ENCODE measurements at regions not wholly inside any gene's neighbourhood (a gene's known extent, or its start where the extent isn't known, plus 50 kb on each side); places are given as distances from the start of the nearest gene placed in this dataset.

DNA sequence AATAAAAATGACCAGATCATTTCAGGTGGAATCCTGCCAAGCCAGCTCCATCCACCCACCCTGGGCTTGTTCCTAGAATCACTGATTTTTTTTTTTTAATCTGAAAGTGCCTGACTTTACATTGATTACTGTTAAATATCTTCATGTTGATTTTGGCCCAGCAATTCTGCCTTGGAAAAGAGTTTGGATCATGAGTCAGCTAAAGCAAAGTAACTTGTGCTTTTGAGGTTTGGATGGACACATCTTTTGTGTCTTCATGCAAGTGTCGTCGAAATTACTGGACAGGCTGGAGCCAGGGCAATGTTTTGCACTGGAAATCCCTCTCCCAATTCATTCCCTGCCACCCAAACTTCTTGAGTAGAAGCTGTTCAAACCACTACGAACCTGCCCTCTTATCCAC lies 164.0 kb upstream of the SYT13 start:
- no peak for DNase-seq (ENCODE audit: low spot score)
- H3K4me1 ChIP-seq (ENCODE audit: control insufficient read depth in 1 of 2, low read depth in 2 of 2): peaks cover 0 to 17% of the 10 kb centered on the region in 2 donors
- H3K27ac ChIP-seq: no peak overlapping the region
- no peak for ATAC-seq (ENCODE audit: insufficient number of reproducible peaks, low FRiP score, low read depth)
- no peaks in the 10 kb centered on the region for H3K27me3 ChIP-seq (replicated peaks; ENCODE audit: insufficient read depth)
- H3K4me3 ChIP-seq: no peak overlapping the region
- no peaks in the 10 kb centered on the region for H3K9me3 ChIP-seq
- H3K36me3 ChIP-seq: no peaks in the 10 kb centered on the region
- TF ChIP-seq, protein P1, sequence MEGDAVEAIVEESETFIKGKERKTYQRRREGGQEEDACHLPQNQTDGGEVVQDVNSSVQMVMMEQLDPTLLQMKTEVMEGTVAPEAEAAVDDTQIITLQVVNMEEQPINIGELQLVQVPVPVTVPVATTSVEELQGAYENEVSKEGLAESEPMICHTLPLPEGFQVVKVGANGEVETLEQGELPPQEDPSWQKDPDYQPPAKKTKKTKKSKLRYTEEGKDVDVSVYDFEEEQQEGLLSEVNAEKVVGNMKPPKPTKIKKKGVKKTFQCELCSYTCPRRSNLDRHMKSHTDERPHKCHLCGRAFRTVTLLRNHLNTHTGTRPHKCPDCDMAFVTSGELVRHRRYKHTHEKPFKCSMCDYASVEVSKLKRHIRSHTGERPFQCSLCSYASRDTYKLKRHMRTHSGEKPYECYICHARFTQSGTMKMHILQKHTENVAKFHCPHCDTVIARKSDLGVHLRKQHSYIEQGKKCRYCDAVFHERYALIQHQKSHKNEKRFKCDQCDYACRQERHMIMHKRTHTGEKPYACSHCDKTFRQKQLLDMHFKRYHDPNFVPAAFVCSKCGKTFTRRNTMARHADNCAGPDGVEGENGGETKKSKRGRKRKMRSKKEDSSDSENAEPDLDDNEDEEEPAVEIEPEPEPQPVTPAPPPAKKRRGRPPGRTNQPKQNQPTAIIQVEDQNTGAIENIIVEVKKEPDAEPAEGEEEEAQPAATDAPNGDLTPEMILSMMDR (IDR thresholded peaks at IDR 0.05): no peak

DNA sequence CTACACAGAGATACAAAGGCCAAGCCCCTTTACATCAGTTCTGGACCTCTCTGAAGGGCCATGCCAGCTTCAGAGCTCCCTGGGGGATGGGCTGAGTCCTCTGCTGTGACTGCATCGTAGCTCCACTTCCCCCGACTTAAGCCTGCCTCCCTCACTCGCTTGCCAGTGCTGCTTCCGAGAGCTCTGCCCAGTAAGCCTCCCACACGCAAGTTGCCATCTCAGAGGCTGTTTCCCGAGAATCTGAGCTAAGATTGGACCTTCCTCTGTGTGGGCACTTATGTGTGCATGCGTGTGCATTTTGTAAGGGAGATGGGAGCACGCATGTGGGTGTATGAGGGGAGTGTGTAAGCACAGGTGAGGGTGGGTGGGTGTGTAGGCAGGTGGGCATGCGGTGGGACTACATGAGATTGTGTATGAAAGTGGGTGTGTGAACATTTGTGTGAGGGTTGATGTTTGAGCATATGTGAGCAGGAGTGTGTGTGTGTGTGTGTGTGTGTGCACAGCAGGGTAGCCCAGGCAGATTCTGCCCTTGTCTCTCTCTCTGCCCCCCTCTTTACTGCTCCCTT lies 163.0 kb upstream of the SYT13 start:
- Histone ChIP-seq H3K27ac (no peak overlapping the region), H3K36me3 (no peaks in the 10 kb centered on the region), H3K4me1 (ENCODE audit: control insufficient read depth in 1 of 2, low read depth in 2 of 2) (peaks cover 0 to 17% of the 10 kb centered on the region in 2 donors), H3K9me3 (no peaks in the 10 kb centered on the region), H3K4me3 (no peak overlapping the region), H3K27me3 (replicated peaks; ENCODE audit: insufficient read depth) (no peaks in the 10 kb centered on the region)
- DNase-seq (ENCODE audit: low spot score) (no peak), ATAC-seq (ENCODE audit: insufficient number of reproducible peaks, low FRiP score, low read depth) (no peak)
- TF ChIP-seq, protein P1 (IDR thresholded peaks at IDR 0.05): no peak

DNA sequence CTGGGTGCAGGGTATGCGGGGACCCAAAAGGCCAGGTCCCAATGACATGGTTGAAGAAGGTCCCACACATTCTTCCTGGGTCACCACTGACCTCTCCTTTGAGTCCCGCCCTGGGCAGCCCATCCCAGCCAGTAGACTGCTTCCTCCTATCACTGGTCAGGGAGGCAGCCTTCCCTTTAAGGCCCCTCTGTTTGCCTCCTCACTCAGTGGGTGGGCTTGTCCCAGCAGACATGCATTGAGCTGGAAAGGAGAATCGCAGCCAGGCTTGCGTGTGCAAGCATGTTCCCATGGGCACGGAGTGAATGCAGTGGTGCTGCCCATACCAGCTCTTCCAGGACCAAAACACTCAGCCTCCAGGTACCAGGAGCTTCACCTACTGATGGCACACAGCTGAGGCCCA lies 162.4 kb upstream of the SYT13 start:
- no peaks in the 10 kb centered on the region for H3K36me3 ChIP-seq
- ATAC-seq (ENCODE audit: insufficient number of reproducible peaks, low FRiP score, low read depth) (no peak), DNase-seq (ENCODE audit: low spot score) (no peak)
- H3K4me1 ChIP-seq (ENCODE audit: control insufficient read depth in 1 of 2, low read depth in 2 of 2): peaks cover 0 to 17% of the 10 kb centered on the region in 2 donors
- no peaks in the 10 kb centered on the region for H3K9me3 ChIP-seq
- no peaks in the 10 kb centered on the region for H3K27me3 ChIP-seq (replicated peaks; ENCODE audit: insufficient read depth)
- no peak overlapping the region for H3K4me3 ChIP-seq
- no peak overlapping the region for H3K27ac ChIP-seq
- TF ChIP-seq, protein P1 (IDR thresholded peaks at IDR 0.05): no peak

DNA sequence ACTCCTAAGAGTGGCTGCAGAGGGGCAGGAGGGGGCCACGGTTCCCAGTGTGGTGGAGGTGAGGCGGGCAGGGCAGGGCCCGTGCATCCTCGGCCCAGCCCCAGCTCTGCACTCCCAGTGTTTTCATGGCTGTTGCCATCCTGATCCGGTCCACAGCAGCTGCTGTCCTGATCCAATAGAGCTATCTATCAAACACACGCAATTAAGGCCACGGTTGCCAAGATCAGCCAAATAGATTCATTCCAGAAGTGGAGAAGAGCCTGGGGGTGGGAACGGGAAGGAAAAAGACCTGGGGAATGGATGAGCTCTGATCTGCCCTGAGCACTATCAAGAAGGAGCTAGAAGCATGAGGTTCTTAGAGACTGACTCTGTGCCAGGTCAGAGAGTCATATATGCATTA lies 160.9 kb upstream of the SYT13 start:
- ATAC-seq (ENCODE audit: insufficient number of reproducible peaks, low FRiP score, low read depth) (no peak), DNase-seq (ENCODE audit: low spot score) (no peak)
- H3K9me3 ChIP-seq: no peaks in the 10 kb centered on the region
- no peak overlapping the region for H3K27ac ChIP-seq
- no peaks in the 10 kb centered on the region for H3K27me3 ChIP-seq (replicated peaks; ENCODE audit: insufficient read depth)
- no peak overlapping the region for H3K4me3 ChIP-seq
- H3K36me3 ChIP-seq: no peaks in the 10 kb centered on the region
- TF ChIP-seq, protein P1 (IDR thresholded peaks at IDR 0.05): no peak
- peaks cover 0 to 17% of the 10 kb centered on the region in 2 donors for H3K4me1 ChIP-seq (ENCODE audit: control insufficient read depth in 1 of 2, low read depth in 2 of 2)

DNA sequence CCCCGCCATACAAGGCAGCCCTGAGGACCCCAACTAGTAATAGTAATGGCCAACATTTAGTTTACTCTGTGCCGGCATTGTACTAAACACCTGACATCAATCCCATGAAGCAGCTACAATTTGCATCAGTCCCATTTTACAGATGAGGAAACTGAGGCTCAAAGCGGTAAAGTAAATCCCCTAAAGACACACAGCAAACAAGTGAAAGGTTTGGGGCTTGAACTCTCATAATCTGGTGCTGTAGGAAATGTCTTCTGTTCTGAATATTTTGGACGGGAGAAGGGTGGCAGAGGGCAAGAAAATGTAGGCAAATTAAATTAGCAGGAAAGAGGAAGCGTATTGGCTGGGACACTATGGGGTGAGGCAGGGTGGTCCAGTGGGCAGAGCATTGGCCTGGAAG lies 160.3 kb upstream of the SYT13 start:
- TF ChIP-seq, protein P1 (IDR thresholded peaks at IDR 0.05): no peak
- Histone ChIP-seq H3K27me3 (replicated peaks; ENCODE audit: insufficient read depth) (no peaks in the 10 kb centered on the region), H3K4me3 (no peak overlapping the region), H3K36me3 (no peaks in the 10 kb centered on the region), H3K27ac (no peak overlapping the region), H3K4me1 (ENCODE audit: control insufficient read depth in 1 of 2, low read depth in 2 of 2) (peaks cover 0 to 17% of the 10 kb centered on the region in 2 donors), H3K9me3 (no peaks in the 10 kb centered on the region)
- ATAC-seq (ENCODE audit: insufficient number of reproducible peaks, low FRiP score, low read depth): no peak
- no peak for DNase-seq (ENCODE audit: low spot score)
